ENCODE measurements at regions not wholly inside any gene's neighbourhood (a gene's known extent, or its start where the extent isn't known, plus 50 kb on each side); places are given as distances from the start of the nearest gene placed in this dataset.
A peak's percentile ranks its signal among the peaks of the same experiment; 100 is the strongest.

DNA sequence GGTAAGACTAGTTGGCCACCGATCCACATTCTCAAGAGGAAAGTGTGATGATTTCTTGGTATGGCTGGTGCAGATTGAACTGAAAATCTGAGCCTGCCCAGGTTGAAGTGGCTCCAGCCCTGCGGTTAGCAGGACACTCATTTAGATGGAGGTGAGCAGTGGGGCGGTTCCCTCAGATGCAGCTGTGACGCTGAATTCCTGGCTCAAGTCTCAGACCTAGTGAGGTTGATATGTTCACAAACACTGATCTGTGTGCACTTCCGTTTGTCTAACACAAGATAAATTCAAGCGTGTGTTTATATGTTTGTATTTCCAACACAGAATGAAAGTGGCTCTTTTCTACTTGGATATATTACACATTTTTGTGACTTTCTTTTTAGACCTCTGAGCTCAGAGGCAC is 83.4 kb upstream of the FRMD1 start:
- Mint-ChIP-seq H3K27me3 (peaks cover 7% of the 10 kb centered on the region), H3K4me3 (no peak overlapping the region), H3K27ac (no peak overlapping the region), H3K9me3 (ENCODE audit: low read depth) (no peaks in the 10 kb centered on the region), H3K36me3 (ENCODE audit: low read depth) (peaks cover 2% of the 10 kb centered on the region), H3K4me1 (no peaks in the 10 kb centered on the region)
- ATAC-seq (no peak), DNase-seq (no peak)
- CTCF ChIA-PET = no interaction called here
- intact Hi-C loops (cut with DNase I, micrococcal nuclease) = no loop called here
- POLR2A ChIA-PET = no interaction called here

- intact Hi-C loops (cut with DNase I, micrococcal nuclease) = no loop called here
- Mint-ChIP-seq H3K4me3 (no peak overlapping the region), H3K4me1 (no peaks in the 10 kb centered on the region), H3K9me3 (ENCODE audit: low read depth) (no peaks in the 10 kb centered on the region), H3K36me3 (ENCODE audit: low read depth) (no peaks in the 10 kb centered on the region), H3K27me3 (peaks cover 11% of the 10 kb centered on the region), H3K27ac (no peak overlapping the region)
- no peak for DNase-seq
- ChIA-PET POLR2A (no interaction called here), CTCF (no interaction called here)
- no peak for ATAC-seq
These were observed 82.3 kb upstream of the FRMD1 start for GRCh38 chr6:168161371-168161750.

DNA sequence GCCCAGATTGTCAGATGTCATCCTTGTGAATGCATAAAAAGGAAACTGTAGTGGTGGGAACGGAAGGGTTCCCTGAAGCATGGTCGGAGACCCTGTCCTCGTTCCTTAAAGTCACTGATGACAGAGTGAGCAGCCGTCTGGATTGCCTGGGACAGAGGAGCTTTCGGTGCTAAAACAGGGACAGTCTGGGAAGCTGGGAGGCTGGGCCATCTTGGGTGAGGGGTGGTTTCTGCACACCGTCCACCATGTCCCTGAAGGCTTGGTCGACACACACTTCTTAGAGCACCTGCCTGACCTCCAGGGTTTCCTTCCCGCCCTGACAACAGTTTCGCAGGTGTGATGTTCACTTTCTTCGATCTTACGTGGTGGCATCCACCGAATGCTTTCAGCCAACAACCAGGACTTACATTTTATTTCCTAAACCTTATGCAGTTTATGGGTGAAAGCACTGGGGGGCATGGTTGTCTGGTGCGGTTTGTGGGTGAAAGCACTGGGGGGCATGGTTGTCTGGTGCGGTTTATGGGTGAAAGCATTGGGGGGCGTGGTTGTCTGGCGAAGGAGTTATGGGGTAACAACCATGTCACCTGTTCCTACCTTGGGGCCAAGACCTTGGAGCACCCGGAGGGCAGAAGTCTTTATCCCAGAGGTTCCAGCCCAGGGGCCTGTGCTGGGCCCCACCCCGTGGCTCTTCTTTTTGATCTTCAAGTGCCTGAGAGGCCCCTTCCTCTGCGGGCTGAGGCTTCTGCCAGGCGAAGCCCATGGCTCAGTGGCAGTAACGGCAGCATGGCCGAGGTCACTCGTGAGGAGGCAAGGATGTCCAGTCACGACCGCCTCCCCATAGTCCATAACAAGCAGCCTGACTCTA is 81.7 kb upstream of the FRMD1 start:
- no peak for ATAC-seq
- Mint-ChIP-seq H3K27ac (no peak overlapping the region), H3K27me3 (peaks cover 11% of the 10 kb centered on the region), H3K4me3 (no peak overlapping the region), H3K9me3 (ENCODE audit: low read depth) (no peaks in the 10 kb centered on the region), H3K4me1 (no peaks in the 10 kb centered on the region), H3K36me3 (ENCODE audit: low read depth) (no peaks in the 10 kb centered on the region)
- intact Hi-C loops (cut with DNase I, micrococcal nuclease) = no loop called here
- no peak for DNase-seq
- POLR2A ChIA-PET = no interaction called here
- CTCF ChIA-PET = no interaction called here

- CTCF ChIA-PET = no interaction called here
- POLR2A ChIA-PET = no interaction called here
- H3K27ac Mint-ChIP-seq = no peak overlapping the region
- no peaks in the 10 kb centered on the region for H3K36me3 Mint-ChIP-seq (ENCODE audit: low read depth)
- DNase-seq (no peak), ATAC-seq (no peak)
- no peaks in the 10 kb centered on the region for H3K4me1 Mint-ChIP-seq
- no peaks in the 10 kb centered on the region for H3K9me3 Mint-ChIP-seq (ENCODE audit: low read depth)
- peaks cover 11% of the 10 kb centered on the region for H3K27me3 Mint-ChIP-seq
- intact Hi-C loops (cut with DNase I, micrococcal nuclease) = no loop called here
- no peak overlapping the region for H3K4me3 Mint-ChIP-seq
These were observed 80.5 kb upstream of the FRMD1 start for GRCh38 chr6:168159506-168159905.

- intact Hi-C loops (cut with DNase I, micrococcal nuclease) = no loop called here
- peaks cover 14% of the 10 kb centered on the region for H3K27me3 Mint-ChIP-seq
- DNase-seq (no peak), ATAC-seq (no peak)
- no peaks in the 10 kb centered on the region for H3K4me1 Mint-ChIP-seq
- ChIA-PET POLR2A (no interaction called here), CTCF (no interaction called here)
- no peak overlapping the region for H3K4me3 Mint-ChIP-seq
- H3K9me3 Mint-ChIP-seq (ENCODE audit: low read depth) = no peaks in the 10 kb centered on the region
- H3K27ac Mint-ChIP-seq = no peak overlapping the region
- no peaks in the 10 kb centered on the region for H3K36me3 Mint-ChIP-seq (ENCODE audit: low read depth)
These were observed 80.0 kb upstream of the FRMD1 start for GRCh38 chr6:168158980-168159349.

DNA sequence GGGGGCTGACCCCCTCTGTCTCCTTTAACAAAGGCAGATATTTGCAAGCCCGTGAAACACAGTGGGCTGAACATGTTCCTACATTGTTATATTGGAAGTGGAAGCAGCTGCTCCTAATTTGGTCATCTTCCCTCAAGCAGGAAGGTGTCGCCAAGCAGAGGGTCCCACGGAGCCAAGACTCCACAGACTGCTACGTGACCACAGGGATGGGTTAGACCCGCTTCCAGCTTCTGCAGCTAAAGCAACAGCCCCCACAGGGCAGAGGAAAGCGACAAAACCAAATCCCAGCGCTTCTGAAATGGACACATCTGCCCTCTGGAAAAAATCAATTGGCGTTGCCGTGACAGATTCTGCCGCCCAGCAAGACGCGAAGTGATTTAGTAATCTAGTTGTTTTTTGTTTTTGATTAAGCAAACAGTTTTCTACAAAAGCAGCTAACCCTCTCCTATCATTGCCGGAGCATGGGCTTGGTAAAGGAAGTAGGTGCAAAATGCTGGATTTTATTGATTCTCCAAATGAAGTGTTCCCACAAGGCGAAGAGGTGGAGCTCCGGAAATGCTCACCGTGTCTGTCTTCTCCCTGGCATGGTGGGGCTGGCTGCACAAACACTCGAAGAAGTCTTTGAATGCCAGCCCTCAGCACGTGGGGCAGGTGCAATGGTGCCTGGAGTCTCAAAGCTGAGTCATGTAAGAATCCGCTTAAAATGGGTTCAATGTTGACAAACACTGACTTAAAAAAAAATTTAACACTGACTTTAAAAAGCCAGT is 79.4 kb upstream of the FRMD1 start:
- intact Hi-C loops (cut with DNase I, micrococcal nuclease) = no loop called here
- H3K9me3 Mint-ChIP-seq (ENCODE audit: low read depth) = no peaks in the 10 kb centered on the region
- no peak overlapping the region for H3K4me3 Mint-ChIP-seq
- H3K27ac Mint-ChIP-seq = no peak overlapping the region
- H3K36me3 Mint-ChIP-seq (ENCODE audit: low read depth) = no peaks in the 10 kb centered on the region
- ATAC-seq (no peak), DNase-seq (no peak)
- ChIA-PET POLR2A (no interaction called here), CTCF (no interaction called here)
- H3K27me3 Mint-ChIP-seq = peaks cover 14% of the 10 kb centered on the region
- H3K4me1 Mint-ChIP-seq = no peaks in the 10 kb centered on the region

DNA sequence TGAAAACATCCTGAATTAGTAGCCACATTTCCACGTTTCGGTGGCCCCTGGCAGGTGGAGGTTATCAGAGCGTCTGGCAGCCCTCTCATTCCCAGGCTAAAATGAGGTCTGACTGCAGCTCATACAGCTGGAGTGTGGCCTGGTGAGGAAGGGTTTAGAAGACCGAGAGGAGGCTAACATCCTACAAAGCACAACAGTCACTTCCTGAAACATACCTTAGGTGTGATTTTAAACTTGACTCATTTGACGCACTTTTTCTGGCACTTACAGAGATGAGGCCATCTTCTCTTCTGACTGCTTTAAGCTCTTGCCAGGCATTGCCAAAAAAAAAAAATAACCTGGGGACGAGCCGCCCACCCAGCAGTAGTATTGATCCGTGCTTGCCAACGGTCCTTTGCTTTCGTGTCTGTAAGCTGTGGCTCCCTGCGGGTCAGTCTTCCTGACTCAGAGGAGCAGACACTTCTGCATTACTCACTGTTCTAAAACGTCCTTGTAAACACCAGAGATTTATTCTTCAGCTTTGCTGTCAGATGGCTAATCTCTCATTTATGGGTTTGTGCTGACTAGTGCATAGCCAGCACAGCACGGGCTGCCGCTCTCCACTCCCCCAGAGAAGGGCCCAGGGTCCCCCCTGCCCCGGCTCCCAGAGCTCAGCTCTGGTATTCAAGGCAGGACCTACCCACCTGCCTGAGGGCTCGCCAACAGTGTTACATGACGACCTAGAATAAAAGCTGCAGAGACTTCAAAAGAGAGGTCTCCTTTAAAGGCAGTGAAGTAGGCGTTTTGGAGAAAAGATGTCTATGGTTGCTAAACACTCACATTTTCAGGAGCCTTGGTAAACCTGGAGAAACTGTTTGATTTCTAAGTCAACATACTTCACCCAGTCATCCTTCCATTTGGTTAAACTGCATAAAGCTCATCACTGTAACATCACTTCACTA is 78.5 kb upstream of the FRMD1 start:
- peak; percentile 16 for DNase-seq
- intact Hi-C loops (cut with DNase I, micrococcal nuclease) = no loop called here

GRCh38 chr6:168156742-168157265 is 77.8 kb upstream of the FRMD1 start:
- Mint-ChIP-seq H3K36me3 (ENCODE audit: low read depth) (no peaks in the 10 kb centered on the region), H3K4me1 (no peaks in the 10 kb centered on the region), H3K4me3 (no peak overlapping the region), H3K9me3 (ENCODE audit: low read depth) (no peaks in the 10 kb centered on the region), H3K27me3 (peaks cover 14% of the 10 kb centered on the region), H3K27ac (no peak overlapping the region)
- ChIA-PET CTCF (interaction anchor here (0.8 kb wide), 1 partner anchor 829 kb away, joined by 4 read pairs; no protein-coding TSS in a partner anchor), POLR2A (no interaction called here)
- DNase-seq (no peak), ATAC-seq (no peak)
- intact Hi-C loops (cut with DNase I, micrococcal nuclease) = no loop called here

More for the DNA sequence above, 78.5 kb upstream of the FRMD1 start:
- H3K4me3 Mint-ChIP-seq = no peak overlapping the region
- peaks cover 14% of the 10 kb centered on the region for H3K27me3 Mint-ChIP-seq
- H3K4me1 Mint-ChIP-seq = no peaks in the 10 kb centered on the region
- ChIA-PET CTCF (interaction anchor here (0.8 kb wide), 1 partner anchor 74 kb away, joined by 4 read pairs; no protein-coding TSS in a partner anchor), POLR2A (interaction anchor here (0.6 kb wide), 1 partner anchor 597 kb away, joined by 5 read pairs; no protein-coding TSS in a partner anchor)
- ATAC-seq = peak; percentile 81
- H3K9me3 Mint-ChIP-seq (ENCODE audit: low read depth) = no peaks in the 10 kb centered on the region
- H3K27ac Mint-ChIP-seq = no peak overlapping the region
- H3K36me3 Mint-ChIP-seq (ENCODE audit: low read depth) = no peaks in the 10 kb centered on the region

DNA sequence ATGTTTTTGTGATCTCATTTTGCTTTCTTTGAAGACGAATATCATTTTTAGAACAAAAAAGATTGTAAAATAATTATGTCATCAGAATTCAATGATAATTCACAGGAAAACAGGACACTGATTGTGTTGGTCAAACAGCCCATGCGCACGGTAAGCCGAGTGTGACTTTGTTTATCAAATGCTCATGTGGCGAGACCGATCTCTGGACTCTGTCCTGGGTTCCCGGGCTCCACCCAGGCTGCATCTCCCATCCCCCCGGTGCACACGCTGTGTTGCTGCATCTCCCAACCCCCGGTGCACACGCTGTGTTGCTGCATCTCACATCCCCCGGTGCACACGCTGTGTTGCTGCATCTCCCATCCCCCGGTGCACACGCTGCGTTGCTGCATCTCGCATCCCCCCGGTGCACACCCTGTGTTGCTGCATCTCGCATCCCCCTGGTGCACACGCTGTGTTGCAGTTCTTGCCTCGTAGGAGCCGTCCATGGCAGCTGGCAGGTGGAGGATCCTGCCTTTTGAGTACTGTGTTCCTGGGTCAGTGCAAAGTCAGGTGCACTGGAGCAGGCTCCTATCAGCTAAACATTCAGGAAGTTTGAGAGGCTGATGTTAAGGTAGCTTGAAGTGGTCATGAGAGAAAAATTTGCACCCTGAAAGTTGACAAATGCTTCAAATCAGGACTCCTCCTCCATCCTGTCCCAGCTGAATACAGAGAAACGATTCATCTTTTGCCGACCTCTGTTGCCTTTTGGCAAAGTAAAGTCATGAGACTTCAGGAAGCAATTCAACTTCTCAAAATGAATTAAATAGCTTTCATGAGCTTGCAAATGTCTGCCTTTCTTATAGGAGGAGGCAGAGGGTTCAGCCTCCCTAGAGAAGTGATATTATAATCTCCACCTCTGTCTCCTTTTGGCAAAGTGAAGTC is 77.1 kb upstream of the FRMD1 start:
- Mint-ChIP-seq H3K9me3 (ENCODE audit: low read depth) (no peaks in the 10 kb centered on the region), H3K36me3 (ENCODE audit: low read depth) (no peaks in the 10 kb centered on the region), H3K4me1 (no peaks in the 10 kb centered on the region), H3K27ac (no peak overlapping the region), H3K27me3 (peaks cover 14% of the 10 kb centered on the region), H3K4me3 (no peak overlapping the region)
- no peak for ATAC-seq
- ChIA-PET CTCF (interaction anchor here (0.8 kb wide), 1 partner anchor 828 kb away, joined by 4 read pairs; no protein-coding TSS in a partner anchor), POLR2A (no interaction called here)
- intact Hi-C loops (cut with DNase I, micrococcal nuclease) = no loop called here
- no peak for DNase-seq

DNA sequence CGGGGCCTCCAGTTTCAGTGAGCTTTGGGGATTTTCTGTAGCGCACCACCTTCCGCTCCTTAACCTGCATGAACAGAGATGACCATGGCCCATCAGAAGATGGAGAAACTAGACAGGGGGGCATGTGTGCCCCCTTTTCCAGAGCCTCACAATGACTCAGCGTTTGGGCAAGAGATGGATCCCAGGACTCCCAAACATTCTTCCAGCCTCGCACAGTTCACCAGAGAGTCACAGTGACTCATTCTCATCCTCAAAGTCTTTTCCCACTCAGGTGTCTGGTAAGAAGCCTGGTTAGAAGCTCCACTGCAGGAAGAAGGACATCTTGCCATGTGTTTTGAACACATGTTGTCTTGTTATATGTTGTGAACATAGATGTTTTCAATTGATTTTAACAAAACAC is 76.2 kb upstream of the FRMD1 start:
- POLR2A ChIA-PET = no interaction called here
- Mint-ChIP-seq H3K36me3 (ENCODE audit: low read depth) (no peaks in the 10 kb centered on the region), H3K9me3 (ENCODE audit: low read depth) (no peaks in the 10 kb centered on the region), H3K4me3 (no peak overlapping the region), H3K27me3 (peaks cover 14% of the 10 kb centered on the region), H3K27ac (no peak overlapping the region), H3K4me1 (no peaks in the 10 kb centered on the region)
- DNase-seq (no peak), ATAC-seq (no peak)
- intact Hi-C loops (cut with DNase I, micrococcal nuclease) = no loop called here
- CTCF ChIA-PET = no interaction called here

Measured in activated CD4-positive, alpha-beta T cell treated with anti-CD3 and anti-CD28 coated beads for 36 hours (primary cell).